ENCODE measurements at regions not wholly inside any gene's neighbourhood (a gene's known extent, or its start where the extent isn't known, plus 50 kb on each side); places are given as distances from the start of the nearest gene placed in this dataset.

GRCh38 chr13:22483276-22483675 is 697.5 kb upstream of the SGCG start:
- Histone ChIP-seq H3K27me3 (ENCODE audit: control insufficient read depth, insufficient read depth, low read length) (no peaks in the 10 kb centered on the region), H4K20me1 (ENCODE audit: control insufficient read depth, extremely low read depth, insufficient read depth, low read length) (no peaks in the 10 kb centered on the region), H3K4me1 (ENCODE audit: control insufficient read depth, extremely low read depth, insufficient read depth, low read length) (no peaks in the 10 kb centered on the region), H3K4me3 (replicated peaks in 1 of 4; ENCODE audit: control extremely low read depth in 1 of 4, insufficient read depth in 1 of 4, low read depth in 3 of 4, low read length in 4 of 4) (no peak overlapping the region), H2AFZ (ENCODE audit: low read length) (no peak overlapping the region), H3K36me3 (ENCODE audit: control insufficient read depth, insufficient read depth, low read length) (no peaks in the 10 kb centered on the region), H3K9me3 (ENCODE audit: control insufficient read depth, insufficient read depth, low read depth, low read length) (no peaks in the 10 kb centered on the region), H3K4me2 (ENCODE audit: extremely low read depth, insufficient read depth, low read length) (no peak overlapping the region), H3K79me2 (ENCODE audit: control insufficient read depth, insufficient read depth, low read length) (no peaks in the 10 kb centered on the region), H3K9ac (ENCODE audit: insufficient read depth, low read length) (no peak overlapping the region), H3K27ac (ENCODE audit: insufficient read depth, low read length) (no peak overlapping the region)
- DNase-seq (ENCODE audit: low read depth in 2 of 2): no peak
- TF ChIP-seq EZH2 (IDR thresholded peaks at IDR 0.05; ENCODE audit: low read length, missing control alignments): no peak
- TF ChIP-seq, protein P1, sequence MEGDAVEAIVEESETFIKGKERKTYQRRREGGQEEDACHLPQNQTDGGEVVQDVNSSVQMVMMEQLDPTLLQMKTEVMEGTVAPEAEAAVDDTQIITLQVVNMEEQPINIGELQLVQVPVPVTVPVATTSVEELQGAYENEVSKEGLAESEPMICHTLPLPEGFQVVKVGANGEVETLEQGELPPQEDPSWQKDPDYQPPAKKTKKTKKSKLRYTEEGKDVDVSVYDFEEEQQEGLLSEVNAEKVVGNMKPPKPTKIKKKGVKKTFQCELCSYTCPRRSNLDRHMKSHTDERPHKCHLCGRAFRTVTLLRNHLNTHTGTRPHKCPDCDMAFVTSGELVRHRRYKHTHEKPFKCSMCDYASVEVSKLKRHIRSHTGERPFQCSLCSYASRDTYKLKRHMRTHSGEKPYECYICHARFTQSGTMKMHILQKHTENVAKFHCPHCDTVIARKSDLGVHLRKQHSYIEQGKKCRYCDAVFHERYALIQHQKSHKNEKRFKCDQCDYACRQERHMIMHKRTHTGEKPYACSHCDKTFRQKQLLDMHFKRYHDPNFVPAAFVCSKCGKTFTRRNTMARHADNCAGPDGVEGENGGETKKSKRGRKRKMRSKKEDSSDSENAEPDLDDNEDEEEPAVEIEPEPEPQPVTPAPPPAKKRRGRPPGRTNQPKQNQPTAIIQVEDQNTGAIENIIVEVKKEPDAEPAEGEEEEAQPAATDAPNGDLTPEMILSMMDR (conservative IDR thresholded peaks at IDR 0.05 in 1 of 2, IDR thresholded peaks at IDR 0.05 in 1 of 2; ENCODE audit: low read depth in 1 of 2, low read length in 2 of 2): no peak

GRCh38 chr13:22486490-22486889 is 694.3 kb upstream of the SGCG start:
- no peak for DNase-seq (ENCODE audit: low read depth in 2 of 2)
- H3K4me2 ChIP-seq (ENCODE audit: extremely low read depth, insufficient read depth, low read length): no peak overlapping the region
- H3K27me3 ChIP-seq (ENCODE audit: control insufficient read depth, insufficient read depth, low read length): no peaks in the 10 kb centered on the region
- no peak overlapping the region for H3K4me3 ChIP-seq (replicated peaks in 1 of 4; ENCODE audit: control extremely low read depth in 1 of 4, insufficient read depth in 1 of 4, low read depth in 3 of 4, low read length in 4 of 4)
- no peak for TF ChIP-seq EZH2 (IDR thresholded peaks at IDR 0.05; ENCODE audit: low read length, missing control alignments)
- TF ChIP-seq, protein P1 (conservative IDR thresholded peaks at IDR 0.05 in 1 of 2, IDR thresholded peaks at IDR 0.05 in 1 of 2; ENCODE audit: low read depth in 1 of 2, low read length in 2 of 2): no peak
- H4K20me1 ChIP-seq (ENCODE audit: control insufficient read depth, extremely low read depth, insufficient read depth, low read length): no peaks in the 10 kb centered on the region
- H3K9ac ChIP-seq (ENCODE audit: insufficient read depth, low read length): no peak overlapping the region
- no peak overlapping the region for H2AFZ ChIP-seq (ENCODE audit: low read length)
- no peaks in the 10 kb centered on the region for H3K79me2 ChIP-seq (ENCODE audit: control insufficient read depth, insufficient read depth, low read length)
- no peaks in the 10 kb centered on the region for H3K4me1 ChIP-seq (ENCODE audit: control insufficient read depth, extremely low read depth, insufficient read depth, low read length)
- H3K36me3 ChIP-seq (ENCODE audit: control insufficient read depth, insufficient read depth, low read length): no peaks in the 10 kb centered on the region
- no peak overlapping the region for H3K27ac ChIP-seq (ENCODE audit: insufficient read depth, low read length)
- no peaks in the 10 kb centered on the region for H3K9me3 ChIP-seq (ENCODE audit: control insufficient read depth, insufficient read depth, low read depth, low read length)

DNA sequence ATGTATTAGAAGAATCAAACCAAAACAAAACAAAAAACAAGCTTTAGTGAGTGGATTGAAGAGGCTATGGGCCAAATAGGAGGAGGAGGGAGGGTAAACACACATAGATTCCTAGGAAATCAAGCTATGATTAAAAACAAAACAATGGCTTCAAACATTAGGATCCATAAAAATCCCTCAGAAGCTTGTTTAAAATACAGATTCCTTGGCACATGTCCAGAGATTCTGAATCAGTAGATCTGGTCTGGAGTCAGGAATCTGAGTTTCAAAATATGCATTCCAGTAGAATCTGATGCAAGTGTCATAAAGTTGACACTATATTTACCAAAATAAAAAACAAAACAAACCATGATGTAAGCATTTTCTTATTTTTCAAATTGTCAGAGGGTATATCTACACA is 692.8 kb upstream of the SGCG start:
- H3K4me3 ChIP-seq (replicated peaks in 1 of 4; ENCODE audit: control extremely low read depth in 1 of 4, insufficient read depth in 1 of 4, low read depth in 3 of 4, low read length in 4 of 4): no peak overlapping the region
- peak in 1 of 2 donors; percentile 77 for DNase-seq (ENCODE audit: low read depth in 2 of 2)

More for the DNA sequence above, 692.8 kb upstream of the SGCG start:
- Histone ChIP-seq H3K27me3 (ENCODE audit: control insufficient read depth, insufficient read depth, low read length) (no peaks in the 10 kb centered on the region), H3K79me2 (ENCODE audit: control insufficient read depth, insufficient read depth, low read length) (no peaks in the 10 kb centered on the region), H3K9ac (ENCODE audit: insufficient read depth, low read length) (no peak overlapping the region), H4K20me1 (ENCODE audit: control insufficient read depth, extremely low read depth, insufficient read depth, low read length) (no peaks in the 10 kb centered on the region), H3K9me3 (ENCODE audit: control insufficient read depth, insufficient read depth, low read depth, low read length) (no peaks in the 10 kb centered on the region), H3K4me2 (ENCODE audit: extremely low read depth, insufficient read depth, low read length) (no peak overlapping the region), H3K27ac (ENCODE audit: insufficient read depth, low read length) (no peak overlapping the region), H3K36me3 (ENCODE audit: control insufficient read depth, insufficient read depth, low read length) (no peaks in the 10 kb centered on the region), H3K4me1 (ENCODE audit: control insufficient read depth, extremely low read depth, insufficient read depth, low read length) (no peaks in the 10 kb centered on the region), H2AFZ (ENCODE audit: low read length) (no peak overlapping the region)
- TF ChIP-seq, protein P1 (conservative IDR thresholded peaks at IDR 0.05 in 1 of 2, IDR thresholded peaks at IDR 0.05 in 1 of 2; ENCODE audit: low read depth in 1 of 2, low read length in 2 of 2): no peak
- TF ChIP-seq EZH2 (IDR thresholded peaks at IDR 0.05; ENCODE audit: low read length, missing control alignments): no peak
